Esophagus squamous epithelium (tissue), 5 donors: ENCODE measurements at regions not wholly inside any gene's neighbourhood (a gene's known extent, or its start where the extent isn't known, plus 50 kb on each side); places are given as distances from the start of the nearest gene placed in this dataset.

Experiments
- DNase-seq: peaks from one replicate; lab custom pipeline; 2025; lab: John Stamatoyannopoulos, UW
- H3K27ac ChIP-seq, 4 donors: fragments of 200-600 bp; sonication (generic); one replicate each; pipeline ENCODE4 v1.5.1; 2016 to 2019; ENCODE audit warnings: mild to moderate bottlenecking in 1 of 4
- H3K27me3 ChIP-seq, 4 donors: fragments of 200-600 bp; sonication (generic); 1 replicate in 3 of 4; 2 replicates in 1 of 4; pipeline versions ENCODE4 v1.5.1 to v1.6.0; 2017 to 2021; ENCODE audit warnings: antibody characterized with exemption in 1 of 4
- H3K36me3 ChIP-seq, 3 donors: fragments of 200-600 bp; sonication (generic); one replicate each; pipeline ENCODE4 v1.5.1; 2016 to 2019
- H3K4me1 ChIP-seq, 3 donors: fragments of 200-600 bp; sonication (generic); one replicate each; pipeline ENCODE4 v1.5.1; 2017 to 2019
- H3K4me3 ChIP-seq, 4 donors: fragments of 200-600 bp; sonication (generic); 1 replicate in 3 of 4; 2 replicates in 1 of 4; pipeline ENCODE4 v1.5.1; 2016 to 2019; ENCODE audit warnings: mild to moderate bottlenecking in 2 of 4, moderate library complexity in 1 of 4
- H3K9me3 ChIP-seq, 3 donors: fragments of 200-600 bp; sonication (generic); one replicate each; pipeline ENCODE4 v1.5.1; 2016 to 2019
- CTCF ChIP-seq, 6 experiments: fragments of 450-650 bp in 4 of 6; fragments of 200-600 bp in 2 of 6; sonication (generic) in 2 of 6; IDR thresholded peaks; one replicate each; pipeline ENCODE4 v1.5.1; 2016 to 2019; ENCODE audit warnings: antibody characterized with exemption in 6 of 6, mild to moderate bottlenecking in 4 of 6, moderate library complexity in 4 of 6
- POLR2A ChIP-seq, 4 donors: fragments of 450-650 bp; IDR thresholded peaks; one replicate each; pipeline ENCODE4 v1.6.1; 2017; ENCODE audit warnings: antibody characterized with exemption in 4 of 4, mild to moderate bottlenecking in 4 of 4, moderate library complexity in 3 of 4
- WGBS, 2 donors: methylation state at CpG; one replicate each; pipeline ENCODE4 v1.1.5; 2018; 5-methylcytosine and 5-hydroxymethylcytosine counted together
- intact Hi-C: fragments of 100-400 bp; cut with DNase I; formaldehyde crosslinking; loops from one replicate; pipeline ENCODE4 v1.15.0; 2022
- donor health status: DM: yes; HTN: yes; CAD: no.

GRCh38 chr21:31553461-31553860, 106.0 kb upstream of the SOD1 start:
- H3K4me3 ChIP-seq = no peak overlapping the region
- intact Hi-C loops = no loop called here
- H3K36me3 ChIP-seq = no peaks in the 10 kb centered on the region
- DNase-seq = no peak
- H3K27me3 ChIP-seq = peaks cover 0 to 28% (median 3%) of the 10 kb centered on the region in 4 donors
- 89 to 91% methylated on average over 5 of the region's 5 CpGs for WGBS, 2 donors
- TF ChIP-seq POLR2A (IDR thresholded peaks at IDR 0.05) = no peak
- no peak for TF ChIP-seq CTCF (IDR thresholded peaks at IDR 0.05)
- H3K27ac ChIP-seq = no peak overlapping the region
- H3K9me3 ChIP-seq = no peaks in the 10 kb centered on the region
- peaks cover 9 to 14% (median 11%) of the 10 kb centered on the region in 3 donors for H3K4me1 ChIP-seq

- H3K36me3 ChIP-seq = no peaks in the 10 kb centered on the region
- DNase-seq = no peak
- intact Hi-C loops = no loop called here
- H3K27ac ChIP-seq = no peak overlapping the region
- no peak for TF ChIP-seq CTCF (IDR thresholded peaks at IDR 0.05)
- TF ChIP-seq POLR2A (IDR thresholded peaks at IDR 0.05) = no peak
- H3K27me3 ChIP-seq = peaks cover 0 to 21% (median 1%) of the 10 kb centered on the region in 4 donors
- H3K9me3 ChIP-seq = no peaks in the 10 kb centered on the region
- WGBS, 2 donors = 75 to 84% methylated on average over 3 of the region's 3 CpGs
- peaks cover 6 to 8% (median 8%) of the 10 kb centered on the region in 3 donors for H3K4me1 ChIP-seq
- no peak overlapping the region for H3K4me3 ChIP-seq
These were observed 106.7 kb upstream of the SOD1 start for GRCh38 chr21:31552826-31553225.

GRCh38 chr21:31550070-31550469, 109.4 kb upstream of the SOD1 start:
- Histone ChIP-seq H3K27me3 (no peaks in the 10 kb centered on the region), H3K27ac (no peak overlapping the region), H3K36me3 (no peaks in the 10 kb centered on the region), H3K4me1 (peaks cover 0 to 3% (median 0%) of the 10 kb centered on the region in 3 donors), H3K4me3 (no peak overlapping the region), H3K9me3 (no peaks in the 10 kb centered on the region)
- intact Hi-C loops = no loop called here
- WGBS, 2 donors = 96% methylated on average over 7 of the region's 7 CpGs
- TF ChIP-seq CTCF (IDR thresholded peaks at IDR 0.05) (no peak), POLR2A (IDR thresholded peaks at IDR 0.05) (no peak)
- no peak for DNase-seq

- WGBS, 2 donors = 93 to 94% methylated on average over 2 to 3 of the region's 3 CpGs
- H3K4me1 ChIP-seq = no peaks in the 10 kb centered on the region
These were observed 110.8 kb upstream of the SOD1 start for GRCh38 chr21:31548688-31549087.

More at GRCh38 chr21:31548688-31549087, 110.8 kb upstream of the SOD1 start:
- no peaks in the 10 kb centered on the region for H3K9me3 ChIP-seq
- H3K36me3 ChIP-seq = no peaks in the 10 kb centered on the region
- no peak for DNase-seq
- intact Hi-C loops = no loop called here
- TF ChIP-seq CTCF (IDR thresholded peaks at IDR 0.05) (no peak), POLR2A (IDR thresholded peaks at IDR 0.05) (no peak)
- no peak overlapping the region for H3K27ac ChIP-seq
- no peaks in the 10 kb centered on the region for H3K27me3 ChIP-seq
- no peak overlapping the region for H3K4me3 ChIP-seq
